Skeletal muscle satellite cell (primary cell): ENCODE measurements at regions not wholly inside any gene's neighbourhood (a gene's known extent, or its start where the extent isn't known, plus 50 kb on each side); places are given as distances from the start of the nearest gene placed in this dataset.
A peak's percentile ranks its signal among the peaks of the same experiment; 100 is the strongest.
"Not testable (repeated sequence)": the region's sequence is repeated elsewhere in the genome, so short reads cannot be mapped to it uniquely, and the experiment has no call there.

Source experiments
- H3K27me3 ChIP-seq: 2 replicates; pipeline ENCODE4 v1.7.0; 2013; ENCODE audit warnings: low read length; ENCODE audit not compliant: control insufficient read depth, insufficient read depth
- H3K36me3 ChIP-seq: 2 replicates; pipeline ENCODE4 v1.7.0; 2013; ENCODE audit warnings: mild to moderate bottlenecking, control low read depth, low read length; ENCODE audit not compliant: insufficient read depth
- H3K4me1 ChIP-seq: 2 replicates; pipeline ENCODE4 v1.7.0; 2013; ENCODE audit warnings: low read length; ENCODE audit not compliant: control insufficient read depth, insufficient read depth
- H3K4me2 ChIP-seq: 2 replicates; pipeline ENCODE4 v1.7.0; 2013; ENCODE audit warnings: mild to moderate bottlenecking, low read length
- H3K4me3 ChIP-seq: 2 replicates; pipeline ENCODE4 v1.7.0; 2013; ENCODE audit warnings: low read length
- H3K9ac ChIP-seq: 2 replicates; pipeline ENCODE4 v1.7.0; 2013; ENCODE audit warnings: mild to moderate bottlenecking, low read depth, low read length, moderate library complexity
- H3K9me3 ChIP-seq: replicated peaks from 2 replicates; pipeline ENCODE4 v1.7.0; 2013; ENCODE audit warnings: mild to moderate bottlenecking, control low read depth, low read length

- Histone ChIP-seq H3K27me3 (no peaks in the 10 kb centered on the region), H3K9ac (no peak overlapping the region), H3K4me3 (no peak overlapping the region), H3K9me3 (no peaks in the 10 kb centered on the region), H3K36me3 (no peaks in the 10 kb centered on the region), H3K4me1 (peaks cover 41% of the 10 kb centered on the region), H3K4me2 (no peak overlapping the region)
Measured at GRCh38 chr7:46756256-46756655, 825.7 kb downstream of the TNS3 start.

GRCh38 chr7:46755120-46756034, 826.5 kb downstream of the TNS3 start:
- Histone ChIP-seq H3K27me3 (no peaks in the 10 kb centered on the region), H3K36me3 (no peaks in the 10 kb centered on the region), H3K9ac (no peak overlapping the region), H3K4me1 (peaks cover 42% of the 10 kb centered on the region), H3K4me2 (no peak overlapping the region), H3K9me3 (no peaks in the 10 kb centered on the region), H3K4me3 (no peak overlapping the region)

GRCh38 chr7:46754140-46754720, 827.7 kb downstream of the TNS3 start:
- no peak overlapping the region for H3K4me3 ChIP-seq
- no peaks in the 10 kb centered on the region for H3K27me3 ChIP-seq
- H3K36me3 ChIP-seq, result no peaks in the 10 kb centered on the region
- peaks cover 45% of the 10 kb centered on the region for H3K4me1 ChIP-seq
- peak overlapping the region; percentile 21 for H3K9ac ChIP-seq
- peak overlapping the region; percentile 28 for H3K4me2 ChIP-seq
- H3K9me3 ChIP-seq, result no peaks in the 10 kb centered on the region

- H3K27me3 ChIP-seq, result no peaks in the 10 kb centered on the region
- peak overlapping the region; percentile 62 for H3K4me2 ChIP-seq
- H3K36me3 ChIP-seq, result no peaks in the 10 kb centered on the region
Measured at GRCh38 chr7:46753662-46754061, 828.2 kb downstream of the TNS3 start.

GRCh38 chr7:46752881-46753366, 829.0 kb downstream of the TNS3 start:
- peak overlapping the region; percentile 62 for H3K4me2 ChIP-seq
- no peaks in the 10 kb centered on the region for H3K9me3 ChIP-seq
- H3K27me3 ChIP-seq, result no peaks in the 10 kb centered on the region
- no peak overlapping the region for H3K4me3 ChIP-seq
- H3K9ac ChIP-seq, result peak overlapping the region; percentile 26
- H3K36me3 ChIP-seq, result no peaks in the 10 kb centered on the region
- H3K4me1 ChIP-seq, result peaks cover 58% of the 10 kb centered on the region

More at GRCh38 chr7:46753662-46754061, 828.2 kb downstream of the TNS3 start:
- Histone ChIP-seq H3K4me1 (peaks cover 50% of the 10 kb centered on the region), H3K9ac (peak overlapping the region; percentile 26), H3K9me3 (no peaks in the 10 kb centered on the region), H3K4me3 (no peak overlapping the region)

GRCh38 chr7:46751927-46752723, 829.8 kb downstream of the TNS3 start:
- not testable (repeated sequence) for H3K9ac ChIP-seq

GRCh38 chr7:46751471-46751870, 830.4 kb upstream of the IGFBP3 start:
- Histone ChIP-seq H3K4me1 (peaks cover 62% of the 10 kb centered on the region), H3K4me2 (no peak overlapping the region), H3K27me3 (no peaks in the 10 kb centered on the region), H3K36me3 (no peaks in the 10 kb centered on the region), H3K9ac (no peak overlapping the region), H3K9me3 (no peaks in the 10 kb centered on the region), H3K4me3 (no peak overlapping the region)

More at GRCh38 chr7:46751927-46752723, 829.8 kb downstream of the TNS3 start:
- H3K27me3 ChIP-seq, H3K4me3 ChIP-seq, H3K9me3 ChIP-seq, H3K36me3 ChIP-seq: not testable (repeated sequence)
- H3K4me2 ChIP-seq, result peak overlapping the region; percentile 62
- H3K4me1 ChIP-seq, result peaks cover 62% of the 10 kb centered on the region

- no peaks in the 10 kb centered on the region for H3K9me3 ChIP-seq
- no peak overlapping the region for H3K4me3 ChIP-seq
- no peak overlapping the region for H3K9ac ChIP-seq
- H3K27me3 ChIP-seq, result no peaks in the 10 kb centered on the region
- H3K36me3 ChIP-seq, result no peaks in the 10 kb centered on the region
- no peak overlapping the region for H3K4me2 ChIP-seq
- peaks cover 64% of the 10 kb centered on the region for H3K4me1 ChIP-seq
Measured at GRCh38 chr7:46750321-46750865, 829.3 kb upstream of the IGFBP3 start.

- Histone ChIP-seq H3K27me3 (no peaks in the 10 kb centered on the region), H3K9ac (no peak overlapping the region), H3K4me3 (no peak overlapping the region), H3K36me3 (no peaks in the 10 kb centered on the region), H3K4me2 (no peak overlapping the region), H3K4me1 (peaks cover 43% of the 10 kb centered on the region), H3K9me3 (no peaks in the 10 kb centered on the region)
Measured at GRCh38 chr7:46747869-46748576, 827.0 kb upstream of the IGFBP3 start.

GRCh38 chr7:46746695-46747687, 825.9 kb upstream of the IGFBP3 start:
- Histone ChIP-seq H3K27me3 (no peaks in the 10 kb centered on the region), H3K36me3 (no peaks in the 10 kb centered on the region), H3K4me2 (no peak overlapping the region), H3K4me1 (peaks cover 35% of the 10 kb centered on the region), H3K4me3 (no peak overlapping the region), H3K9me3 (no peaks in the 10 kb centered on the region), H3K9ac (no peak overlapping the region)
